ENCODE measurements at regions not wholly inside any gene's neighbourhood (a gene's known extent, or its start where the extent isn't known, plus 50 kb on each side); places are given as distances from the start of the nearest gene placed in this dataset.

- FAIRE-seq (no peak), DNase-seq (ENCODE audit: insufficient read length, low spot score) (no peak)
- TF ChIP-seq POLR2AphosphoS5 (IDR thresholded peaks at IDR 0.05; ENCODE audit: low read depth, low read length) (no peak), TAF1 (IDR thresholded peaks at IDR 0.05; ENCODE audit: low read depth, low read length) (no peak), POLR2A (IDR thresholded peaks at IDR 0.05; ENCODE audit: low read depth, low read length) (no peak), SPI1 (IDR thresholded peaks at IDR 0.05; ENCODE audit: low read depth, low read length) (no peak), POU2F2 (IDR thresholded peaks at IDR 0.05; ENCODE audit: low read depth, low read length) (no peak), PAX5 (IDR thresholded peaks at IDR 0.05; ENCODE audit: insufficient read depth, low read length, severe bottlenecking) (no peak)
Measured at GRCh38 chr14:65255029-65255545, 152.8 kb upstream of the MAX start.

GRCh38 chr14:65255583-65256461, 153.5 kb upstream of the MAX start:
- DNase-seq (ENCODE audit: insufficient read length, low spot score) (no peak), FAIRE-seq (no peak)
- TF ChIP-seq POLR2A (IDR thresholded peaks at IDR 0.05; ENCODE audit: low read depth, low read length), result no peak
- TF ChIP-seq TAF1 (IDR thresholded peaks at IDR 0.05; ENCODE audit: low read depth, low read length), result no peak
- TF ChIP-seq POLR2AphosphoS5 (IDR thresholded peaks at IDR 0.05; ENCODE audit: low read depth, low read length), result no peak
- TF ChIP-seq POU2F2 (IDR thresholded peaks at IDR 0.05; ENCODE audit: low read depth, low read length), result no peak
- TF ChIP-seq PAX5 (IDR thresholded peaks at IDR 0.05; ENCODE audit: insufficient read depth, low read length, severe bottlenecking), result no peak
- TF ChIP-seq SPI1 (IDR thresholded peaks at IDR 0.05; ENCODE audit: low read depth, low read length), result no peak

- no peak for FAIRE-seq
- no peak for TF ChIP-seq SPI1 (IDR thresholded peaks at IDR 0.05; ENCODE audit: low read depth, low read length)
- no peak for TF ChIP-seq TAF1 (IDR thresholded peaks at IDR 0.05; ENCODE audit: low read depth, low read length)
- no peak for TF ChIP-seq POU2F2 (IDR thresholded peaks at IDR 0.05; ENCODE audit: low read depth, low read length)
- TF ChIP-seq POLR2AphosphoS5 (IDR thresholded peaks at IDR 0.05; ENCODE audit: low read depth, low read length), result no peak
- TF ChIP-seq PAX5 (IDR thresholded peaks at IDR 0.05; ENCODE audit: insufficient read depth, low read length, severe bottlenecking), result no peak
- TF ChIP-seq POLR2A (IDR thresholded peaks at IDR 0.05; ENCODE audit: low read depth, low read length), result no peak
- DNase-seq (ENCODE audit: insufficient read length, low spot score), result no peak
Measured at GRCh38 chr14:65256714-65257113, 154.4 kb upstream of the MAX start.

- TF ChIP-seq SPI1 (IDR thresholded peaks at IDR 0.05; ENCODE audit: low read depth, low read length) (no peak), POLR2A (IDR thresholded peaks at IDR 0.05; ENCODE audit: low read depth, low read length) (no peak), POU2F2 (IDR thresholded peaks at IDR 0.05; ENCODE audit: low read depth, low read length) (no peak), TAF1 (IDR thresholded peaks at IDR 0.05; ENCODE audit: low read depth, low read length) (no peak), POLR2AphosphoS5 (IDR thresholded peaks at IDR 0.05; ENCODE audit: low read depth, low read length) (no peak), PAX5 (IDR thresholded peaks at IDR 0.05; ENCODE audit: insufficient read depth, low read length, severe bottlenecking) (no peak)
- no peak for DNase-seq (ENCODE audit: insufficient read length, low spot score)
- no peak for FAIRE-seq
Measured at GRCh38 chr14:65257425-65257824, 155.1 kb upstream of the FUT8 start.

GRCh38 chr14:65258391-65258790, 154.1 kb upstream of the FUT8 start:
- TF ChIP-seq POLR2A (IDR thresholded peaks at IDR 0.05; ENCODE audit: low read depth, low read length) (no peak), POU2F2 (IDR thresholded peaks at IDR 0.05; ENCODE audit: low read depth, low read length) (no peak), PAX5 (IDR thresholded peaks at IDR 0.05; ENCODE audit: insufficient read depth, low read length, severe bottlenecking) (no peak), SPI1 (IDR thresholded peaks at IDR 0.05; ENCODE audit: low read depth, low read length) (no peak), POLR2AphosphoS5 (IDR thresholded peaks at IDR 0.05; ENCODE audit: low read depth, low read length) (no peak), TAF1 (IDR thresholded peaks at IDR 0.05; ENCODE audit: low read depth, low read length) (no peak)
- FAIRE-seq (no peak), DNase-seq (ENCODE audit: insufficient read length, low spot score) (no peak)

GRCh38 chr14:65259000-65259399, 153.5 kb upstream of the FUT8 start:
- DNase-seq (ENCODE audit: insufficient read length, low spot score) (no peak), FAIRE-seq (no peak)
- TF ChIP-seq PAX5 (IDR thresholded peaks at IDR 0.05; ENCODE audit: insufficient read depth, low read length, severe bottlenecking) (no peak), SPI1 (IDR thresholded peaks at IDR 0.05; ENCODE audit: low read depth, low read length) (no peak), POLR2AphosphoS5 (IDR thresholded peaks at IDR 0.05; ENCODE audit: low read depth, low read length) (no peak), POU2F2 (IDR thresholded peaks at IDR 0.05; ENCODE audit: low read depth, low read length) (no peak), TAF1 (IDR thresholded peaks at IDR 0.05; ENCODE audit: low read depth, low read length) (no peak), POLR2A (IDR thresholded peaks at IDR 0.05; ENCODE audit: low read depth, low read length) (no peak)

GRCh38 chr14:65260786-65261185, 151.7 kb upstream of the FUT8 start:
- no peak for FAIRE-seq
- DNase-seq (ENCODE audit: insufficient read length, low spot score), result no peak
- TF ChIP-seq PAX5 (IDR thresholded peaks at IDR 0.05; ENCODE audit: insufficient read depth, low read length, severe bottlenecking), result no peak
- TF ChIP-seq POU2F2 (IDR thresholded peaks at IDR 0.05; ENCODE audit: low read depth, low read length), result no peak
- TF ChIP-seq POLR2AphosphoS5 (IDR thresholded peaks at IDR 0.05; ENCODE audit: low read depth, low read length), result no peak
- no peak for TF ChIP-seq SPI1 (IDR thresholded peaks at IDR 0.05; ENCODE audit: low read depth, low read length)
- no peak for TF ChIP-seq TAF1 (IDR thresholded peaks at IDR 0.05; ENCODE audit: low read depth, low read length)
- TF ChIP-seq POLR2A (IDR thresholded peaks at IDR 0.05; ENCODE audit: low read depth, low read length), result no peak

- FAIRE-seq (no peak), DNase-seq (ENCODE audit: insufficient read length, low spot score) (no peak)
- TF ChIP-seq SPI1 (IDR thresholded peaks at IDR 0.05; ENCODE audit: low read depth, low read length) (no peak), TAF1 (IDR thresholded peaks at IDR 0.05; ENCODE audit: low read depth, low read length) (no peak), POU2F2 (IDR thresholded peaks at IDR 0.05; ENCODE audit: low read depth, low read length) (no peak), POLR2A (IDR thresholded peaks at IDR 0.05; ENCODE audit: low read depth, low read length) (no peak), PAX5 (IDR thresholded peaks at IDR 0.05; ENCODE audit: insufficient read depth, low read length, severe bottlenecking) (no peak), POLR2AphosphoS5 (IDR thresholded peaks at IDR 0.05; ENCODE audit: low read depth, low read length) (no peak)
Measured at GRCh38 chr14:65261425-65261920, 151.1 kb upstream of the FUT8 start.

- FAIRE-seq, result no peak
- no peak for DNase-seq (ENCODE audit: insufficient read length, low spot score)
- TF ChIP-seq SPI1 (IDR thresholded peaks at IDR 0.05; ENCODE audit: low read depth, low read length) (no peak), POLR2AphosphoS5 (IDR thresholded peaks at IDR 0.05; ENCODE audit: low read depth, low read length) (no peak), TAF1 (IDR thresholded peaks at IDR 0.05; ENCODE audit: low read depth, low read length) (no peak), PAX5 (IDR thresholded peaks at IDR 0.05; ENCODE audit: insufficient read depth, low read length, severe bottlenecking) (no peak), POU2F2 (IDR thresholded peaks at IDR 0.05; ENCODE audit: low read depth, low read length) (no peak), POLR2A (IDR thresholded peaks at IDR 0.05; ENCODE audit: low read depth, low read length) (no peak)
Measured at GRCh38 chr14:65261946-65262345, 150.6 kb upstream of the FUT8 start.

Data from GM12891 (cell line).